Activated CD4-positive, alpha-beta T cell treated with anti-CD3 and anti-CD28 coated beads, Interleukin-2, amount 10 ng/mL, durations not matched to agents 24 days and 14 days (primary cell): ENCODE measurements at regions not wholly inside any gene's neighbourhood (a gene's known extent, or its start where the extent isn't known, plus 50 kb on each side); places are given as distances from the start of the nearest gene placed in this dataset.

Experiments used
- DNase-seq: peaks from one replicate; pipeline ENCODE4 v3.0.0; 2022
- H3K27ac Mint-ChIP-seq: one replicate; pipeline ENCODE4 v1.8.0; 2022; ENCODE audit warnings: mild to moderate bottlenecking, mixed read lengths
- H3K27me3 Mint-ChIP-seq: one replicate; pipeline ENCODE4 v1.8.0; 2022; ENCODE audit warnings: mixed read lengths
- H3K36me3 Mint-ChIP-seq: one replicate; pipeline ENCODE4 v1.8.0; 2022; ENCODE audit warnings: low read depth, mild to moderate bottlenecking, mixed read lengths
- H3K4me1 Mint-ChIP-seq: one replicate; pipeline ENCODE4 v1.8.0; 2021; ENCODE audit warnings: mixed read lengths
- H3K4me3 Mint-ChIP-seq: one replicate; pipeline ENCODE4 v1.8.0; 2022; ENCODE audit warnings: mild to moderate bottlenecking, moderate library complexity, mixed read lengths
- H3K9me3 Mint-ChIP-seq: one replicate; pipeline ENCODE4 v1.8.0; 2021; ENCODE audit warnings: mixed read lengths
- intact Hi-C: fragments of 100-400 bp; cut with micrococcal nuclease; formaldehyde crosslinking; loops from one replicate; pipeline ENCODE4 v1.15.1; 2023

- Mint-ChIP-seq H3K4me1 (no peaks in the 10 kb centered on the region), H3K36me3 (no peaks in the 10 kb centered on the region), H3K27me3 (peaks cover 86% of the 10 kb centered on the region), H3K27ac (no peak overlapping the region), H3K9me3 (peaks cover 5% of the 10 kb centered on the region), H3K4me3 (no peak overlapping the region)
- intact Hi-C loops = no loop called here
- DNase-seq = peak; percentile 48
Observed at GRCh38 chr4:41873380-41874295, 61.6 kb upstream of the TMEM33 start.

DNA sequence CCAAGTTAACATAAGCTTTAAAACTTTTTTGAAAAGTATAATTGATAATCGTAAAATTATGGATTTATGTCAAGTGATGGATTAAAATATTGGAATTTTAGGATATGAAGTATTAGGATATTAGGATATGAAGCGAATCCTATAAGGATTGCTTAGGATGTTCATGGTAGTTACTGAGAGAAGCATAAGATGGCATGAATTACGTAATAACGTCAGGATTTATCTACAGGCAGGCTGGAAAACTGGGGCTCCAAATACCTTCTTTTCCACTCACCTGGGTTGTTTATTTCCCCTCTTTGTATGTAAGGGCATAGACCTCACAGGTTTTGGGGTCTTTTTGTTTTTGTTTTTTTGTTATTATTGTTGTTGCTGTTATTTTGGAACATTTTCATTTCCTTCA, 65.2 kb upstream of the TMEM33 start:
- Mint-ChIP-seq H3K4me3 (no peak overlapping the region), H3K27me3 (peaks cover 81% of the 10 kb centered on the region), H3K36me3 (no peaks in the 10 kb centered on the region), H3K27ac (no peak overlapping the region), H3K4me1 (peaks cover 3% of the 10 kb centered on the region), H3K9me3 (peaks cover 3% of the 10 kb centered on the region)
- intact Hi-C loops = no loop called here
- DNase-seq = no peak

GRCh38 chr4:41866799-41867677, 68.2 kb upstream of the TMEM33 start:
- no peak overlapping the region for H3K4me3 Mint-ChIP-seq
- H3K27ac Mint-ChIP-seq = no peak overlapping the region
- no peaks in the 10 kb centered on the region for H3K9me3 Mint-ChIP-seq
- intact Hi-C loops = loop anchor here (5.0 kb wide), 1 partner anchor 285 kb away; the partner anchor contains the start of gene BEND4
- H3K27me3 Mint-ChIP-seq = peaks cover 76% of the 10 kb centered on the region
- H3K36me3 Mint-ChIP-seq = no peaks in the 10 kb centered on the region
- DNase-seq = no peak
- H3K4me1 Mint-ChIP-seq = peaks cover 3% of the 10 kb centered on the region

- H3K27me3 Mint-ChIP-seq = peaks cover 75% of the 10 kb centered on the region
- H3K27ac Mint-ChIP-seq = no peak overlapping the region
- H3K4me3 Mint-ChIP-seq = no peak overlapping the region
- peak; percentile 50 for DNase-seq
- no peaks in the 10 kb centered on the region for H3K9me3 Mint-ChIP-seq
- H3K4me1 Mint-ChIP-seq = peaks cover 3% of the 10 kb centered on the region
- no peaks in the 10 kb centered on the region for H3K36me3 Mint-ChIP-seq
- intact Hi-C loops = loop anchor here (5.0 kb wide), 1 partner anchor 286 kb away; the partner anchor contains the start of gene BEND4
Observed at GRCh38 chr4:41865981-41866798, 69.0 kb upstream of the TMEM33 start.

DNA sequence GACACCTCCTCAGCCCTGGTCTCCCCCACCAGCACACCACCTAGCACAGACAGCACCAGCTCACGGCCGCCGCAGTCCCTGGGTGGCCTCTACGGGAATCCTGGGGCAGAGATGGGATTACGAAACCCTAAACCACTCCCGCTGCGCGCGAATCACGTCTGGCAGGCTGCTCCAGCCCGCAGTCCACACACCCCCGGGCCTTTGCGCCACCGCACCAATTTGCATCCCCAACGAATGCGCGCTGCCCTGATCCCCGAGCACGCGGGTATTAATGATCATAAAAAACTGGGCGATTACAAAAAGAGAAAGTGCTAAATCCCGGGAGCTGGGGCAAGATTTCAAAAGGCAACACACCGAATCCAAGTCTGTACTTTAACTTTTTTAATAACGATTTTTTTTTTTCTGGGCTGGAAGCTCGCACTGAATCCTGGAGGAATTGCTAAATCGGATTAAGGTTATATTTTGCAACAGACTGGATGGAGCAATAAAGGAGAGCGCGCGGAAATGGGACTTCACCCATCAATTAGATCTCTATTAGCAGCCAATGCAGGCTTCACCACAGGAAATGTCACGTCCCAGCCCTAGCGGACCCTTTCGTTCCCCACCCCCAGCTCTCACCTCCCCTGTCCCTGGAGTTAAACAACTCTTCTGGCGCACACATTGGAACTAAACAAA, 69.8 kb upstream of the TMEM33 start:
- intact Hi-C loops = loop anchor here (5.0 kb wide), 1 partner anchor 287 kb away; the partner anchor contains the start of gene BEND4
- H3K4me3 Mint-ChIP-seq = no peak overlapping the region

DNA sequence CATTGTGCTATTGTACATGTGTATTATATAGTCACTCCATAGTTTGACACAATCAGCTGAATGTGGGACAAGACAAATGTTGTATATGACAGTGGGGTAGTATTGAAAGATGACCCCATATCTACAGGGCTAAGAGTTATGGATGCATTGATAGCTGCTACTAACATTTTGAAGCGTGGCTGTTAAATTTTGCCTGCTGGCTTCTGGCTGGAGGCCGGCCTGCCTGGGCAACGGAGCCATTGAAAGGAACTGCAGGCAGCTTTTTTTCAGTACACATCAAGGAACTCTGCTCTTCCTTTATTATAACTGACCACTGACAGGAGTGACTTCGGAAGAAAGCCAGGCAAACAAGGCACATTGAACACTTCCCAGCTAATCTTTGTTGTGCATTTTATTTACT, 76.1 kb upstream of the TMEM33 start:
- Mint-ChIP-seq H3K36me3 (no peaks in the 10 kb centered on the region), H3K9me3 (no peaks in the 10 kb centered on the region), H3K4me3 (no peak overlapping the region), H3K4me1 (no peaks in the 10 kb centered on the region), H3K27ac (no peak overlapping the region), H3K27me3 (peaks cover 47% of the 10 kb centered on the region)
- intact Hi-C loops = no loop called here
- no peak for DNase-seq

More for the DNA sequence above, 69.8 kb upstream of the TMEM33 start:
- Mint-ChIP-seq H3K27me3 (peaks cover 74% of the 10 kb centered on the region), H3K4me1 (peaks cover 3% of the 10 kb centered on the region), H3K27ac (no peak overlapping the region), H3K9me3 (no peaks in the 10 kb centered on the region), H3K36me3 (no peaks in the 10 kb centered on the region)
- no peak for DNase-seq

GRCh38 chr4:41857226-41857641, 78.0 kb upstream of the TMEM33 start:
- no peak overlapping the region for H3K4me3 Mint-ChIP-seq
- no peaks in the 10 kb centered on the region for H3K9me3 Mint-ChIP-seq
- no peak overlapping the region for H3K27ac Mint-ChIP-seq
- peaks cover 39% of the 10 kb centered on the region for H3K27me3 Mint-ChIP-seq
- H3K36me3 Mint-ChIP-seq = no peaks in the 10 kb centered on the region
- H3K4me1 Mint-ChIP-seq = no peaks in the 10 kb centered on the region
- intact Hi-C loops = no loop called here
- no peak for DNase-seq

DNA sequence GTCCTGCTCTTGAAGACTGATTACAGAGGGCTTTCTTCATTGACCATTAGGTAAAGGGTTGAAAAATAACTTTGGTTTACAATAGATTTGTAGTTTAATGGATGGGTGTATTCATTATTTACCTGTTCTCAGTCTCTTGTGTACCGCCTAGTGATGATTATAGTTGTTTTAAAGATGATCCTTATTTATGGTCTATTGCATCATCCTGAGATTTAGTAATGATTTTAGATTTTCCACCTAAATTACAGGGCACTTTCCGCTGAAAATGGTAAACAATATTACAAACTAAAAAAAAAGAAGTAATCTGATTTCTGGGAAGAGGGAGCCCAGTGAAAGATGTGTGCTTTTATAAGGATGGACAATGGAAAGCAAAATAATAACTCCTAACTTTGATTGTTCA, 78.4 kb upstream of the TMEM33 start:
- no peak for DNase-seq
- intact Hi-C loops = no loop called here
- Mint-ChIP-seq H3K27ac (no peak overlapping the region), H3K4me3 (no peak overlapping the region), H3K36me3 (no peaks in the 10 kb centered on the region), H3K4me1 (no peaks in the 10 kb centered on the region), H3K9me3 (no peaks in the 10 kb centered on the region), H3K27me3 (peaks cover 38% of the 10 kb centered on the region)

DNA sequence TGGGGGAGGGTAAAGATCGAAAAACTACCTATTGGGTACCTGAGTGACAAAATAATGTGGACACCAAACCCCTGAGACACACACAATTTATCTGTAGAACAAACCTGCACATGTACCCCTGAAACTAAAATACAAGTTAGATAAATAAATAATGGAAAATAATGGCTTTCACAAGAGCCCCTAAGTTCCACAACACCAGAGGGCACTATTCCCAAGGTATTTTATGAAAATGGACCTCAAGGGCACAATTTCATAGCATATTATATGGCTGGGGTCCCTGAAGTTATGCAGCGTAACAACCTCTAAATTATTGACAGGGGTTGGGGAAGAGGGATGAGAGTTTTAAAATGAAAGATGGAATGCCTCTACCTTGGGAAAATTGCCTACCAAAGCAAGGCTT, 81.3 kb upstream of the TMEM33 start:
- intact Hi-C loops = no loop called here
- H3K27ac Mint-ChIP-seq = no peak overlapping the region
- no peak for DNase-seq
- no peak overlapping the region for H3K4me3 Mint-ChIP-seq
- no peaks in the 10 kb centered on the region for H3K9me3 Mint-ChIP-seq
- no peaks in the 10 kb centered on the region for H3K36me3 Mint-ChIP-seq
- peaks cover 23% of the 10 kb centered on the region for H3K27me3 Mint-ChIP-seq
- no peaks in the 10 kb centered on the region for H3K4me1 Mint-ChIP-seq

- intact Hi-C loops = no loop called here
- Mint-ChIP-seq H3K9me3 (no peaks in the 10 kb centered on the region), H3K27me3 (peaks cover 11% of the 10 kb centered on the region), H3K4me3 (no peak overlapping the region), H3K27ac (no peak overlapping the region), H3K4me1 (no peaks in the 10 kb centered on the region), H3K36me3 (no peaks in the 10 kb centered on the region)
- no peak for DNase-seq
Observed at GRCh38 chr4:41852229-41852628, 83.0 kb upstream of the TMEM33 start.

GRCh38 chr4:41851621-41852020, 83.6 kb upstream of the TMEM33 start:
- peaks cover 6% of the 10 kb centered on the region for H3K27me3 Mint-ChIP-seq
- H3K4me3 Mint-ChIP-seq = no peak overlapping the region
- no peaks in the 10 kb centered on the region for H3K9me3 Mint-ChIP-seq
- H3K27ac Mint-ChIP-seq = no peak overlapping the region
- no peaks in the 10 kb centered on the region for H3K36me3 Mint-ChIP-seq
- no peaks in the 10 kb centered on the region for H3K4me1 Mint-ChIP-seq
- no peak for DNase-seq
- intact Hi-C loops = no loop called here

DNA sequence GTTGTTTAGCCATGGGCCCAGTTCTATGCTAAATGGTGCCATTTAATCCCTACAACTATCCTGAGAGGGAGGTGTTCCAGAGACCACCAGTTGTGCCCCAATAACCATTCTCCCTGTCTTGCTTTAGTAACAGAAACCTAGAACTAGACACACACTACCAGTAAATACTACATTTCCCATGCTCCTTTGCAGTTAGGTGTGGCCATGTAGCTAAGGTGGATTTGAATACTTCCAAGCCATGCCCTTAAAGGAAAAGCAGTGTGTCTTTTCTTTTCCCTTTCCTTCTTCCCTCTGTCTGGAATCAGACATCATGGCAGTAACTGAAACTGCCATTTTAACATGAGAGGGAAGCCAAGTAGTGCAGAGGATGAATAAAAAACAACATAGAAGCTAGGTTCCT, 90.9 kb upstream of the TMEM33 start:
- no peak for DNase-seq
- Mint-ChIP-seq H3K4me3 (no peak overlapping the region), H3K27me3 (no peaks in the 10 kb centered on the region), H3K27ac (no peak overlapping the region), H3K36me3 (no peaks in the 10 kb centered on the region), H3K4me1 (peaks cover 4% of the 10 kb centered on the region), H3K9me3 (no peaks in the 10 kb centered on the region)
- intact Hi-C loops = no loop called here
